HG03025 (cell line): ENCODE measurements at regions not wholly inside any gene's neighbourhood (a gene's known extent, or its start where the extent isn't known, plus 50 kb on each side); places are given as distances from the start of the nearest gene placed in this dataset.

ENCODE experiments used
- ATAC-seq: cut with Tn5 transposase; IDR thresholded peaks from one replicate; pipeline ENCODE4 v1.9.1; 2021; ENCODE audit warnings: mild to moderate bottlenecking, moderate library complexity; ENCODE audit not compliant: unreplicated experiment, low FRiP score

DNA sequence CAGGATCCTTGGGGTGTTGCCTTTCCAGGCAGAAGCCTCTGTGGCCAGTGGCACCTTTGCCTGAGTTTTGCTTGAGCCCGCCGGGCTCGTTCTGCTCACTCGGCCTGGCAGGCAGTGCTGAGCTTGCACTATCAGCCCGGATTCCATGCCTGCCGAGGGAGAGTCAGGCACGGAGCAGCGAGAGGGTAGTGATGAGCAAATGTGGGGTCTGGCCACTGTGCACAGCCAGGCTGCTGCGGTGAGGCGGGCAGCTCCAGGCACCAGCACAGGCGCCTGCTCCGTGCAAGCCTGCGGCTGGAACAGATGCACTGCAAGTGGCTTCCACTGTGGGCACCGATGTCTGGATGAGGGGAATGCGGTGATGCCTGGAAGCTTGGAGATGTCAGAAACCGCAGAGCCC is 619.2 kb downstream of the RAPGEF2 start:
- ATAC-seq, result no peak

GRCh38 chr4:159722918-159723317 is 620.0 kb downstream of the RAPGEF2 start:
- ATAC-seq, result no peak

DNA sequence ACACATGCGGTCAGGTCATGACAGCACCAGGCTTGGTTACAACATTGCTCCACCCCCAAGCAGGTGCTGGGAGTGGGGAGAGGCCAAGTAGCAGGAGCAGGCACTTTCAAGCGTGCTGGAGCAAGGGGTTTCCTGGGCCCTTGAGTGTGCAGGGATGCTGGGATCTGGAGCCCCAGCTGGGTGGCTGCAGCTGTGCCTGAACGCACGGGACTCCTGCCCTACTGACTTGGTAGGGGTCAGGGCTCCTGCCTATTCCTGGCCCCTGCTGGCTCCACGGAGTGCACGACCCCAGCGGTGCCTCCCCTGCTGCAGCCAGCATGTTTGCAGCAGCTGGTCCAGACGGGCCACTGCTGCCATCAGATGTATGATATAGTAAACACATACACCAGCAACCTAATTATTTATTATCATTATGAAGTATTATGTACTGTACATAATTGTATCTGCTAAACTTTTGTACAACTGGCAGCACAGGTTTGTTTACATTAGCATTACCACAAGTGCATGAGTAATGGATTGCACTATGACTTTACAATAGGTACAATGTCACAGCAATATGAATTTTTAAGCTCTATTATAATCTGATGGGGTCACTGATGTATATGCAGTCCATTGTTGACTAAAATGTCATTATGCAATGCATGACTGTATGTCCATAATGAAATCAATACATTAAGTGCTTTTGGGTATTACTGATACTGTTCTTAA is 620.6 kb downstream of the RAPGEF2 start:
- ATAC-seq, result no peak

DNA sequence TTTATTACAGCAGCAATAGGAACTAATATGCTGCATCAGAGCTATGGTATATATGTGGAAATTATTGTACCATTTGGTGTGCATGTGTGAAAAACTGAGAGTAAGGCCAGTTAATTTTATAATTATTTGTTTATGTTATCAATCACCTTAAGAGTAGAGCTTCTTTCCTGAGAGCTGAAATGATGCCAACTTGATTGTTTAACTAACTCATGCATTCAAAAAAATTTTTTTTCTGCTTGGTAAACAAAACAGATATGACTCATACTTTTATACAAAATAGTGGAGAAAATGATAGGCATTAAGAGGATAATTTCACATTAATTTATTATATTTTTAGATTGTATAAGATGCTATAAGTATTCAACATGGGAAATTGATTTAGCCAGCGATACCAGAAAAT is 622.7 kb downstream of the RAPGEF2 start:
- ATAC-seq, result no peak

DNA sequence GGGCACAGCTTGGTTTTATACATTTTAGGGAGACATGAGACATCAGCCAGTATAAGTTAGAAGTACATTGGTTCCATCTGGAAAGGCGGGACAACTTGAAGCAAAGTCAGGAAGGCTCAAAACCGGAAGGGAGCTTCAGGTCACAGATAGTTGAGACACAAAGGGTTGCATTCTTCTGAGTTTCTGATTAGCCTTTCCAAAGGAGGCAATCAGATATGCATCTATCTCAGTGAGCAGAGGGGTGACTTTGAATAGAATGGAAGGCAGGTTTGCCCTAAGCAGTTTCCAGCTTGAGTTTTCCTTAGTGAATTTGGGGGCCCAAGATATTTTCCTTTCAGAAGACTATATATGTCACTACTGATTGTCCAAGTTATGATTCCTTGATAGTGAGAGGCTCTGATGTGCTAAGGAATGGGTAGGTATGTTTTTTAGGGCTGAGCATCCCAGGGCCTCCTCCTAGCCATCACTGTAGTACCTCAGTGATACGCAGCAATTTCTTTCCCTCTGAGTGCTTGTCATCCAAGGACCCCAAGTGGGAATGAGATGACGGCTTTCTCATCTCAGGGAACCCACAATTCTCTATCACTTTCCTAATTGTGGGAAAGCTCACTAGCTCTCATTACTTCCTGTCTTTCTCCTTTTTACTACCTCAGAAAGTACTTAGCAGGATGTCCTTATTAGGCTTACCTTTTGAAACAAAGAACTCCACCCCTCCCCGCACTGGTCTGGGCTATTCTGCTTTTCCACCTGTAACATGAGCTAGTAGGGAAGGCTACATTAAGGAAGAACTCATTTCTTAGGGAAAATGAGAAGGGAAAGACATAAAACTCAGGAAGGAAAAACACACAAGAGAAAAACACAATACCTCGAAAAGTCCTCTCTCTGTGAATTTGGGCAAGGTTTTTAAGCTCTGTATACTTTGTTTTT is 632.7 kb downstream of the RAPGEF2 start:
- no peak for ATAC-seq

DNA sequence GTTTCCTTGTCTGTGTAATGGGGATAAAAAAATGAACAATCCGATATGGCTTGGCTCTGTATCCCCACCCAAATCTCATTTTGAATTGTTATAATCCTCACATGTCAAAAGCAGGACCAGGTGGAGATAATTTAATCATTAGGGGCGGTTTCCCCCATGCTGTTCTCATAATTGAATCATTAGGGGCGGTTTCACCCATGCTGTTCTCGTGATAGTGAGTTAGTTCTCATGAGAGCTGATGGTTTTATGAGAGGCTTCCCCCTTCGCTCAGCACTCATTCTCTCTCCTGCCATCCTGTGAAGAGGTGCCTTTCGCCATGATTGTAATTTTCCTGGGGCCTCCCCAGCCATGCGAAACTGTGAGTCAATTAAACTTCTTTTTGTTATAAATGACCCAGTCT is 633.5 kb downstream of the RAPGEF2 start:
- no peak for ATAC-seq

- no peak for ATAC-seq
Observed at GRCh38 chr4:159743971-159744370, 641.1 kb downstream of the RAPGEF2 start.

- ATAC-seq, result no peak
Observed at GRCh38 chr4:159747983-159748382, 645.1 kb downstream of the RAPGEF2 start.

- no peak for ATAC-seq
Observed at GRCh38 chr4:159748834-159749444, 646.1 kb downstream of the RAPGEF2 start.

GRCh38 chr4:159757499-159757898 is 654.6 kb downstream of the RAPGEF2 start:
- no peak for ATAC-seq

DNA sequence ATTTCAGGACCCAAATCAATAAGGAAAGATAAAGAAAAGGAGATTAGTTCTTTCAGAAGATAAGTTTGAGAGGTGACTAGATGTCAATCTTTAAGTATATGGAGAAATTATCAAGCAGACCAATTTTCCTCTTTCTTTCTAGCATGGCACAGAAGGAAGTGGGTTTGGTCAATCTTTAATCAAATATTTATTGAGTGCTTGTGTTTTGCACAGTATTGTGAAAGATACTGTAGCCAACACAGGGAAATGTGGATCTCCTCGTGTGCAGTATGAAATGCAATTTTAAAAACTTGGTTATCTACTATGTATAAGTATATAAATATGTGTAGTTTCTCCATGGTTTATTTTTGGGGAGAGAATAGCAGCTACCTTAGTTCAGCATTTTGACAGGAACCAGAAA is 655.2 kb downstream of the RAPGEF2 start:
- no peak for ATAC-seq

DNA sequence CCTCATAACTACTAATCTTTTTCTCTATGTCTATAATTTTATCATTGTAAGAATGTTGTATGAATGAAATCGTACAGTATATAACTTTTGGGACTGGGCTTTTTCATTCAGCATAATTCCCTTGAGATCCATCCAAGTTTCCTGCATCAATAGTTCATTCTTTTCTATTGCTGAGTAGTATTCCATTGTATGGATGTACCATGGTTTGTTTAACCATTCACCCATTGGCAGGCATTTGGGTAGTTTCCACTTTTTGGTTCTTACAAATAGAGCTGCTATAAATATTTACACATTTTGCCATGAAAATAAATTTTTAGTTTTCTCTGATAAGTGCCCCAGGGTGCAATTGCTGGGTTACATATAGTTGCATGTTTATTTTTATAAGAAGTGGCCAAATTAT is 659.8 kb downstream of the RAPGEF2 start:
- no peak for ATAC-seq

GRCh38 chr4:159764343-159764952 is 661.6 kb downstream of the RAPGEF2 start:
- ATAC-seq, result peak; percentile 86

- ATAC-seq, result no peak
Observed at GRCh38 chr4:159765382-159765781, 662.5 kb downstream of the RAPGEF2 start.

- no peak for ATAC-seq
Observed at GRCh38 chr4:159766241-159766640, 663.4 kb downstream of the RAPGEF2 start.

GRCh38 chr4:159767406-159767805 is 664.5 kb downstream of the RAPGEF2 start:
- ATAC-seq, result no peak

- no peak for ATAC-seq
Observed at GRCh38 chr4:159768016-159768415, 665.1 kb downstream of the RAPGEF2 start.

DNA sequence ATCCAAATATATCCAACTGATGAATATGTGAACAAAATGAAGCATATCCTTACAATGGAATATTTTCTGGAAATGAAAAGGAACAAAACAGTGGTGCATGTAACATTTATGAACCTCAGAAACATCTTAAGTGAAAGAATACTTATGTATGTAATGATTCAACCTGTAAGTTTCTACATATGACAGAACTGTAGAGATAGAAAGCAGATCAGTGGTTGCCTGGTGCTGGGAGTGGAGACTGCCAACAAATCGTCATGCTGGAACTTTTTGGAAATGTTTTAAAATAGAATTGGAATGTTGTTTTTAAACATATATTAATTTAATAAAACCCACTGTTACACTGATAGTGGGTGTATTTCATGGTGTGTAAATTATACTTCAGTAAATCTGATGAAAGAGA is 667.5 kb downstream of the RAPGEF2 start:
- no peak for ATAC-seq

DNA sequence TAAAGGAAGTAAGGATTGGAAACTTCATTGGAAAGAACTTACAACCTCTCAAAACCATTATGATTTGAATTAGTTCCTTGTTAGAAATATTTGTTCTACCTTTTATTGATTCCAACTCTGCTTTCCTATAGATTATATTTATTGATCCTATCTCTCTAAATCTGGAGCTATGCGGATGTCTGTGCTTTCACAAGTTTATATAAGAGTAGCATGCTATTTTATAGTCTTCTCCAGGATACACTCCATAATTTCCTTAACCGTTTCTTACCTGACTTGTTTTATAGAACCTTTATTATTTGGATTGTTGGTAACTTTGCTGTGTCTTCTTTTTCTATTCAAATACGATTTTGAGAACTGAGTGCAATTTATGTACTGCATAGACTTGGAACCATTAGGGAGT is 668.1 kb downstream of the RAPGEF2 start:
- ATAC-seq, result no peak

GRCh38 chr4:159776961-159777360 is 674.1 kb downstream of the RAPGEF2 start:
- no peak for ATAC-seq

DNA sequence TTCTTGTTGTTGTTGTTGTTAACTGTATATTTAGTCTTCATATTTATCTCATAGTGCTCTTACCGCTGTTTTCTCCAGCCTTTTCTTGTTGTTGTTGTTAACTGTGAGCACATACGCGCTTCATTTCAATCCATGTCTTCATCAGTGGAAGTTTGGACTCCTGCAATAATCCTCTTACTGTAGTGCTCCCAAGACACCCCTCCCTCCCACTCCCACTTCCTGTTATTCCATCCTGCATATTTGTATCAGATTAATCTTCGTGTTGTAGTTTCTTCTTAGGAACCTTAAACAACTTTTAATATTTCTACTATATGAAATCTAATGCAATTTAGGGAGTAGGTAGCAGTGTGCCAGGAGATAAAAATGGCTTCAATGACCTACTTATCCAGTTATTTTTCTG is 674.8 kb downstream of the RAPGEF2 start:
- ATAC-seq, result no peak
